ENCODE measurements at regions not wholly inside any gene's neighbourhood (a gene's known extent, or its start where the extent isn't known, plus 50 kb on each side); places are given as distances from the start of the nearest gene placed in this dataset.
"Not testable (repeated sequence)": the region's sequence is repeated elsewhere in the genome, so short reads cannot be mapped to it uniquely, and the experiment has no call there.

- in situ Hi-C loops (cut with HindIII; ENCODE audit: low pct_ligation_motif_present, low sequenced_read_pairs): no loop called here
- no peak for TF ChIP-seq CTCF (IDR thresholded peaks at IDR 0.05; ENCODE audit: low read depth, low read length, missing control alignments)
- H3K4me3 ChIP-seq (ENCODE audit: low read depth, low read length): no peak overlapping the region
- no peak for DNase-seq
- no peak overlapping the region for H3K27ac ChIP-seq
- no peaks in the 10 kb centered on the region for H3K36me3 ChIP-seq (replicated peaks)
- H3K27me3 ChIP-seq (replicated peaks): no peaks in the 10 kb centered on the region
Observed at GRCh38 chr2:156778916-156779315, 342.7 kb downstream of the GPD2 start.

- Histone ChIP-seq H3K27me3 (replicated peaks) (no peaks in the 10 kb centered on the region), H3K36me3 (replicated peaks) (no peaks in the 10 kb centered on the region), H3K27ac (no peak overlapping the region), H3K4me3 (ENCODE audit: low read depth, low read length) (no peak overlapping the region)
- no peak for TF ChIP-seq CTCF (IDR thresholded peaks at IDR 0.05; ENCODE audit: low read depth, low read length, missing control alignments)
- DNase-seq: no peak
- in situ Hi-C loops (cut with HindIII; ENCODE audit: low pct_ligation_motif_present, low sequenced_read_pairs): no loop called here
Observed at GRCh38 chr2:156779416-156780120, 343.4 kb downstream of the GPD2 start.

GRCh38 chr2:156781677-156782076 is 345.5 kb downstream of the GPD2 start:
- H3K27me3 ChIP-seq (replicated peaks); in situ Hi-C loops (cut with HindIII; ENCODE audit: low pct_ligation_motif_present, low sequenced_read_pairs); H3K27ac ChIP-seq; H3K4me3 ChIP-seq (ENCODE audit: low read depth, low read length); DNase-seq; H3K36me3 ChIP-seq (replicated peaks): not testable (repeated sequence)

- no peak for DNase-seq
- no peak for TF ChIP-seq CTCF (IDR thresholded peaks at IDR 0.05; ENCODE audit: low read depth, low read length, missing control alignments)
- H3K4me3 ChIP-seq (ENCODE audit: low read depth, low read length): no peak overlapping the region
- no peaks in the 10 kb centered on the region for H3K36me3 ChIP-seq (replicated peaks)
- H3K27me3 ChIP-seq (replicated peaks): no peaks in the 10 kb centered on the region
- no peak overlapping the region for H3K27ac ChIP-seq
- in situ Hi-C loops (cut with HindIII; ENCODE audit: low pct_ligation_motif_present, low sequenced_read_pairs): no loop called here
Observed at GRCh38 chr2:156784020-156784701, 348.0 kb downstream of the GPD2 start.

GRCh38 chr2:156787517-156787916 is 351.3 kb downstream of the GPD2 start:
- Histone ChIP-seq H3K27me3 (replicated peaks) (no peaks in the 10 kb centered on the region), H3K27ac (no peak overlapping the region), H3K36me3 (replicated peaks) (no peaks in the 10 kb centered on the region), H3K4me3 (ENCODE audit: low read depth, low read length) (no peak overlapping the region)
- no peak for TF ChIP-seq CTCF (IDR thresholded peaks at IDR 0.05; ENCODE audit: low read depth, low read length, missing control alignments)
- DNase-seq: no peak
- in situ Hi-C loops (cut with HindIII; ENCODE audit: low pct_ligation_motif_present, low sequenced_read_pairs): no loop called here

GRCh38 chr2:156790343-156791037 is 354.3 kb downstream of the GPD2 start:
- Histone ChIP-seq H3K27ac (no peak overlapping the region), H3K36me3 (replicated peaks) (no peaks in the 10 kb centered on the region), H3K4me3 (ENCODE audit: low read depth, low read length) (no peak overlapping the region), H3K27me3 (replicated peaks) (no peaks in the 10 kb centered on the region)
- in situ Hi-C loops (cut with HindIII; ENCODE audit: low pct_ligation_motif_present, low sequenced_read_pairs): no loop called here
- DNase-seq: no peak
- no peak for TF ChIP-seq CTCF (IDR thresholded peaks at IDR 0.05; ENCODE audit: low read depth, low read length, missing control alignments)

Data from brain microvascular endothelial cell (primary cell).